Karpas-422 (cell line): ENCODE measurements at regions not wholly inside any gene's neighbourhood (a gene's known extent, or its start where the extent isn't known, plus 50 kb on each side); places are given as distances from the start of the nearest gene placed in this dataset.
A peak's percentile ranks its signal among the peaks of the same experiment; 100 is the strongest.

Experiments
- DNase-seq: peaks from one replicate; pipeline ENCODE4 v3.0.0-alpha.2; 2015
- H2AFZ ChIP-seq: fragments of 200-600 bp; sonication (generic); 2 replicates; pipeline ENCODE4 v1.6.1; 2014; ENCODE audit warnings: antibody characterized with exemption, low read length, mixed read lengths
- H3K27ac ChIP-seq: fragments of 200-600 bp; sonication (generic); 2 replicates; pipeline ENCODE4 v1.5.1; 2014; ENCODE audit warnings: mild to moderate bottlenecking, low read length, moderate library complexity
- H3K27me3 ChIP-seq: fragments of 200-600 bp; sonication (generic); 2 replicates; pipeline ENCODE4 v1.6.1; 2014; ENCODE audit warnings: low read length, mixed read lengths
- H3K36me3 ChIP-seq: fragments of 200-600 bp; sonication (generic); 2 replicates; pipeline ENCODE4 v1.6.1; 2014; ENCODE audit warnings: low read length, mixed read lengths; ENCODE audit not compliant: insufficient read depth
- H3K4me1 ChIP-seq: fragments of 200-600 bp; sonication (generic); 2 replicates; pipeline ENCODE4 v1.6.1; 2014; ENCODE audit warnings: mild to moderate bottlenecking, low read length, mixed read lengths
- H3K4me2 ChIP-seq: fragments of 200-600 bp; sonication (generic); 2 replicates; pipeline ENCODE4 v1.6.1; 2014; ENCODE audit warnings: low read length, low read depth, mild to moderate bottlenecking; ENCODE audit not compliant: poor library complexity, severe bottlenecking
- H3K4me3 ChIP-seq: fragments of 200-600 bp; sonication (generic); 2 replicates; pipeline ENCODE4 v1.5.1; 2014; ENCODE audit warnings: mild to moderate bottlenecking, antibody characterized with exemption, low read length, mixed read lengths
- H3K79me2 ChIP-seq: fragments of 200-600 bp; sonication (generic); 2 replicates; pipeline ENCODE4 v1.6.1; 2014; ENCODE audit warnings: mild to moderate bottlenecking, low read length, mixed read lengths
- H3K9ac ChIP-seq: fragments of 200-600 bp; sonication (generic); 2 replicates; pipeline ENCODE4 v1.6.0; 2014; ENCODE audit warnings: low read length
- H3K9me2 ChIP-seq: fragments of 200-600 bp; sonication (generic), shearing (Covaris generic); replicated peaks from 2 replicates; pipeline ENCODE4 v1.6.0; 2014; ENCODE audit warnings: mild to moderate bottlenecking, low read length, moderate library complexity; ENCODE audit not compliant: insufficient read depth
- H3K9me3 ChIP-seq: fragments of 300-700, 200-600 bp; sonication (generic); 2 replicates; pipeline ENCODE4 v1.6.1; 2014; ENCODE audit warnings: low read length, mixed read lengths
- H4K20me1 ChIP-seq: fragments of 200-600 bp; sonication (generic); 2 replicates; pipeline ENCODE4 v1.6.1; 2014; ENCODE audit warnings: mild to moderate bottlenecking, antibody characterized with exemption, low read length, low read depth; ENCODE audit not compliant: insufficient read depth

GRCh38 chr4:24646798-24647460, 62.6 kb upstream of the DHX15 start:
- H3K4me3 ChIP-seq, result no peak overlapping the region
- H3K9me2 ChIP-seq, result no peaks in the 10 kb centered on the region
- H3K27me3 ChIP-seq, result no peaks in the 10 kb centered on the region
- H3K27ac ChIP-seq, result no peak overlapping the region
- H3K79me2 ChIP-seq, result no peaks in the 10 kb centered on the region
- H3K4me1 ChIP-seq, result no peaks in the 10 kb centered on the region
- H3K9ac ChIP-seq, result no peak overlapping the region
- H4K20me1 ChIP-seq, result no peaks in the 10 kb centered on the region
- H3K9me3 ChIP-seq, result no peaks in the 10 kb centered on the region
- no peak overlapping the region for H2AFZ ChIP-seq
- DNase-seq, result no peak
- no peaks in the 10 kb centered on the region for H3K36me3 ChIP-seq
- no peak overlapping the region for H3K4me2 ChIP-seq

GRCh38 chr4:24650849-24651640, 66.7 kb upstream of the DHX15 start:
- Histone ChIP-seq H3K9me3 (no peaks in the 10 kb centered on the region), H3K4me3 (no peak overlapping the region), H3K4me2 (no peak overlapping the region), H2AFZ (no peak overlapping the region), H3K9me2 (no peaks in the 10 kb centered on the region), H3K27ac (no peak overlapping the region), H4K20me1 (no peaks in the 10 kb centered on the region), H3K9ac (no peak overlapping the region), H3K36me3 (no peaks in the 10 kb centered on the region), H3K4me1 (no peaks in the 10 kb centered on the region), H3K79me2 (no peaks in the 10 kb centered on the region), H3K27me3 (no peaks in the 10 kb centered on the region)
- no peak for DNase-seq

GRCh38 chr4:24655326-24655725, 71.0 kb upstream of the DHX15 start:
- DNase-seq, result no peak
- Histone ChIP-seq H3K27ac (no peak overlapping the region), H3K36me3 (no peaks in the 10 kb centered on the region), H3K27me3 (peaks cover 5% of the 10 kb centered on the region; the same call in 1 of the 2 replicates), H3K4me1 (peaks cover 8% of the 10 kb centered on the region), H3K4me3 (no peak overlapping the region), H3K9me3 (no peaks in the 10 kb centered on the region), H3K79me2 (no peaks in the 10 kb centered on the region), H4K20me1 (no peaks in the 10 kb centered on the region), H3K4me2 (no peak overlapping the region), H3K9ac (no peak overlapping the region), H3K9me2 (no peaks in the 10 kb centered on the region), H2AFZ (no peak overlapping the region)

- peaks cover 5% of the 10 kb centered on the region; the same call in 1 of the 2 replicates for H3K27me3 ChIP-seq
- H3K4me1 ChIP-seq, result peaks cover 8% of the 10 kb centered on the region
- no peaks in the 10 kb centered on the region for H3K79me2 ChIP-seq
- H3K36me3 ChIP-seq, result no peaks in the 10 kb centered on the region
- no peak overlapping the region for H3K9ac ChIP-seq
- H4K20me1 ChIP-seq, result no peaks in the 10 kb centered on the region
- H3K9me2 ChIP-seq, result no peaks in the 10 kb centered on the region
- no peaks in the 10 kb centered on the region for H3K9me3 ChIP-seq
- no peak overlapping the region for H3K4me2 ChIP-seq
- H2AFZ ChIP-seq, result no peak overlapping the region
- no peak overlapping the region for H3K4me3 ChIP-seq
- H3K27ac ChIP-seq, result no peak overlapping the region
- DNase-seq, result peak; percentile 47
These were observed 71.6 kb upstream of the DHX15 start for GRCh38 chr4:24655971-24656370.

- Histone ChIP-seq H3K9ac (no peak overlapping the region), H3K4me1 (peaks cover 8% of the 10 kb centered on the region), H4K20me1 (no peaks in the 10 kb centered on the region), H3K4me2 (no peak overlapping the region), H3K27me3 (peaks cover 5% of the 10 kb centered on the region; the same call in 1 of the 2 replicates), H3K27ac (no peak overlapping the region), H3K9me2 (no peaks in the 10 kb centered on the region), H3K9me3 (no peaks in the 10 kb centered on the region), H3K79me2 (no peaks in the 10 kb centered on the region), H3K36me3 (no peaks in the 10 kb centered on the region), H2AFZ (no peak overlapping the region), H3K4me3 (no peak overlapping the region)
- DNase-seq, result no peak
These were observed 72.6 kb upstream of the DHX15 start for GRCh38 chr4:24656906-24657305.

GRCh38 chr4:24657768-24658617, 73.6 kb upstream of the DHX15 start:
- Histone ChIP-seq H3K9ac (no peak overlapping the region), H3K9me2 (no peaks in the 10 kb centered on the region), H3K27me3 (peaks cover 5% of the 10 kb centered on the region; the same call in 1 of the 2 replicates), H3K4me3 (no peak overlapping the region), H3K27ac (no peak overlapping the region), H3K4me2 (peak overlapping the region; percentile 53), H3K4me1 (peaks cover 8% of the 10 kb centered on the region), H2AFZ (no peak overlapping the region), H3K9me3 (no peaks in the 10 kb centered on the region), H3K79me2 (no peaks in the 10 kb centered on the region), H4K20me1 (no peaks in the 10 kb centered on the region), H3K36me3 (no peaks in the 10 kb centered on the region)
- peak; percentile 76 for DNase-seq

GRCh38 chr4:24659241-24659961, 75.0 kb upstream of the DHX15 start:
- no peak overlapping the region for H3K4me2 ChIP-seq
- no peaks in the 10 kb centered on the region for H3K79me2 ChIP-seq
- DNase-seq, result no peak
- H3K9me2 ChIP-seq, result no peaks in the 10 kb centered on the region
- no peak overlapping the region for H3K27ac ChIP-seq
- no peak overlapping the region for H3K9ac ChIP-seq
- H3K4me3 ChIP-seq, result no peak overlapping the region
- no peaks in the 10 kb centered on the region for H3K36me3 ChIP-seq
- peaks cover 8% of the 10 kb centered on the region for H3K4me1 ChIP-seq
- H2AFZ ChIP-seq, result no peak overlapping the region
- no peaks in the 10 kb centered on the region for H3K9me3 ChIP-seq
- H3K27me3 ChIP-seq, result peaks cover 5% of the 10 kb centered on the region; the same call in 1 of the 2 replicates
- H4K20me1 ChIP-seq, result no peaks in the 10 kb centered on the region
